Right atrium auricular region (tissue), 2 donors: ENCODE measurements at regions not wholly inside any gene's neighbourhood (a gene's known extent, or its start where the extent isn't known, plus 50 kb on each side); places are given as distances from the start of the nearest gene placed in this dataset.

ENCODE experiments used
- DNase-seq: peaks from one replicate; pipeline ENCODE4 v3.0.0-alpha.2; 2019; ENCODE audit warnings: low spot score
- H3K27ac ChIP-seq, 2 donors: fragments of 200-600 bp; sonication (generic); 1 replicate in 1 of 2; 2 replicates in 1 of 2; pipeline ENCODE4 v1.5.1; 2016 to 2019
- H3K27me3 ChIP-seq, 2 donors: fragments of 200-600 bp; sonication (generic); one replicate each; pipeline versions ENCODE4 v1.5.1 to v1.6.0; 2017 to 2019
- H3K36me3 ChIP-seq: fragments of 200-600 bp; sonication (generic); one replicate; pipeline ENCODE4 v1.5.1; 2016
- H3K4me1 ChIP-seq, 2 donors: fragments of 200-600 bp; sonication (generic); one replicate each; pipeline versions ENCODE4 v1.5.1 to v1.6.0; 2017 to 2019
- H3K4me3 ChIP-seq, 2 donors: fragments of 200-600 bp; sonication (generic); 1 replicate in 1 of 2; 2 replicates in 1 of 2; pipeline ENCODE4 v1.5.1; 2017 to 2019; ENCODE audit warnings: mild to moderate bottlenecking in 1 of 2, moderate library complexity in 1 of 2
- H3K9me3 ChIP-seq, 2 donors: fragments of 200-600 bp; sonication (generic); one replicate each; pipeline ENCODE4 v1.5.1; 2019
- TF ChIP-seq, protein P1 (sequence below), 2 donors: fragments of 200-600 bp; sonication (generic); IDR thresholded peaks; one replicate each; pipeline ENCODE4 v1.5.1; 2019; ENCODE audit warnings: antibody characterized with exemption in 2 of 2

DNA sequence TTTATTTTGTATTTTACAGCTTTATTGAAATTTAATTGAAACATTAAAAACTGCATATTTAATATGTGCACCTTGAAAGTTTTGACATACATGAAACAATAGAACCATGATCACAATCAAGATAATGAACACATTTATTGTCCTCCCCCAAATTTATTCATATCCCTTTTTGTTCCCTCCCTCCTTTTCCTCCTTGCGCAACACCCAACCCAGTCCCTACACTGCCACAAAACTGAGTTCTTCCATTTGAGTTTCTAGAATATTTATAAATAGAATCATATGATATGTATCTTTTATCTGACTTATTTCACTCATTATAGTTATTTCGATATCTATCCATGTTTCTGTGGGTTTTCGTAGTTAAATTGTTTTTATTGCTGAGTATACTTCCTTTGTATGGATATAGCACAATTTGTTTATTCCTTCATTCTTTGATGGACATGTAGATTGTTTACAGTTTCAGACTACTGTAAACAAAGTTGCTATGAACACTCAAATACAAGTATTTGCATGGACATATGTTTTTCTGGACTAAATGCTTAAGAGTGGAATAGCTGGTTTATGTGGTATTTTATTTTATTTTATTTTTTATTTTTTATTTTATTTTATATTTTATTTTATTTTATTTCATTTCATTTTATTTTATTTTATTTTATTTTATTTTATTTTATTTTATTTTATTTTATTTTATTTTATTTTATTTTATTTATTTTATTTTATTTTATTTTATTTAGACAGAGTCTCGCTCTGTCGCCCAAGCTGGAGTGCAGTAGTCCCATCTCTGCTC, 359.1 kb downstream of the SLC6A15 start:
- H3K4me3 ChIP-seq = no peak overlapping the region
- no peaks in the 10 kb centered on the region for H3K36me3 ChIP-seq
- no peak for DNase-seq
- no peaks in the 10 kb centered on the region for H3K27me3 ChIP-seq
- no peak overlapping the region for H3K27ac ChIP-seq
- no peaks in the 10 kb centered on the region for H3K4me1 ChIP-seq
- H3K9me3 ChIP-seq = no peaks in the 10 kb centered on the region
- TF ChIP-seq, protein P1, sequence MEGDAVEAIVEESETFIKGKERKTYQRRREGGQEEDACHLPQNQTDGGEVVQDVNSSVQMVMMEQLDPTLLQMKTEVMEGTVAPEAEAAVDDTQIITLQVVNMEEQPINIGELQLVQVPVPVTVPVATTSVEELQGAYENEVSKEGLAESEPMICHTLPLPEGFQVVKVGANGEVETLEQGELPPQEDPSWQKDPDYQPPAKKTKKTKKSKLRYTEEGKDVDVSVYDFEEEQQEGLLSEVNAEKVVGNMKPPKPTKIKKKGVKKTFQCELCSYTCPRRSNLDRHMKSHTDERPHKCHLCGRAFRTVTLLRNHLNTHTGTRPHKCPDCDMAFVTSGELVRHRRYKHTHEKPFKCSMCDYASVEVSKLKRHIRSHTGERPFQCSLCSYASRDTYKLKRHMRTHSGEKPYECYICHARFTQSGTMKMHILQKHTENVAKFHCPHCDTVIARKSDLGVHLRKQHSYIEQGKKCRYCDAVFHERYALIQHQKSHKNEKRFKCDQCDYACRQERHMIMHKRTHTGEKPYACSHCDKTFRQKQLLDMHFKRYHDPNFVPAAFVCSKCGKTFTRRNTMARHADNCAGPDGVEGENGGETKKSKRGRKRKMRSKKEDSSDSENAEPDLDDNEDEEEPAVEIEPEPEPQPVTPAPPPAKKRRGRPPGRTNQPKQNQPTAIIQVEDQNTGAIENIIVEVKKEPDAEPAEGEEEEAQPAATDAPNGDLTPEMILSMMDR (IDR thresholded peaks at IDR 0.05) = no peak

DNA sequence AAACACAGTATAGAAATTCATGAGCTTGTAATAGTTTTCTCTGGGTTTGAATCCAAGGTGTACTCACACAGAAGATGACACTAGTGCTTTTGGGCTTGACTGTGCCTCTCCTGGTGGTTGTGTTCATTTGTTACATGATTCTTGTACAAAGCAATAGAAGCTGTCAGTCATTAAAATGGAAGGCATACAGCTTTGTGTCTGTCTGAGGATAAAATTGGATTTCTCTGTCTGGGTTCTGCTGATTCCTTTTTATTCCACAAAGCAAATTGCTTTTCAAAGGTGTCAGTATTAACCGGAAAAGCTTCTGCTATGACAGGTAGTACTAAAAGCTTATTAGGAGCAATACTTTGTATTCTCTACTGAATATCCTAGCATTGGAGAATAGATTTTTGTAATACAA, 361.2 kb downstream of the SLC6A15 start:
- Histone ChIP-seq H3K4me3 (no peak overlapping the region), H3K4me1 (no peaks in the 10 kb centered on the region), H3K9me3 (no peaks in the 10 kb centered on the region), H3K27me3 (no peaks in the 10 kb centered on the region), H3K36me3 (no peaks in the 10 kb centered on the region), H3K27ac (no peak overlapping the region)
- DNase-seq = no peak
- TF ChIP-seq, protein P1 (IDR thresholded peaks at IDR 0.05) = no peak

DNA sequence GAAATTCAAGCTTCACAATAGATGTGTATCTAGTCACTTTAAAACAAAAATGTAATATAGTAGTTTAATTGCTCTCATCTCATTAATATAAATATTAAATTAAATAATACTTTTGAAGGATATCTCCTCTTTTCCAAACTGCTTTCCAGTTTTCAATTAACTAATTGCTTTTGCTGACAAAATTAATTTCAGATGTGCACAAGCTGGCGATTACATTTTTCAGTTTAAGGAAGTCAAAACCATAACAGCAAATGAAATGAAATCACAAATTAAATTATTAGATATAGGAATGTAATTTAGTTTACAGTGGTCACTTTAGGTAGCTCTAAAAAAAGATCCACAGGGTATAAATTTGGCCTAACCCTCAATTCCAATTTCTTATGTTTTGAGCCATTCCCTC, 362.1 kb downstream of the SLC6A15 start:
- no peak overlapping the region for H3K27ac ChIP-seq
- TF ChIP-seq, protein P1 (IDR thresholded peaks at IDR 0.05) = no peak

DNA sequence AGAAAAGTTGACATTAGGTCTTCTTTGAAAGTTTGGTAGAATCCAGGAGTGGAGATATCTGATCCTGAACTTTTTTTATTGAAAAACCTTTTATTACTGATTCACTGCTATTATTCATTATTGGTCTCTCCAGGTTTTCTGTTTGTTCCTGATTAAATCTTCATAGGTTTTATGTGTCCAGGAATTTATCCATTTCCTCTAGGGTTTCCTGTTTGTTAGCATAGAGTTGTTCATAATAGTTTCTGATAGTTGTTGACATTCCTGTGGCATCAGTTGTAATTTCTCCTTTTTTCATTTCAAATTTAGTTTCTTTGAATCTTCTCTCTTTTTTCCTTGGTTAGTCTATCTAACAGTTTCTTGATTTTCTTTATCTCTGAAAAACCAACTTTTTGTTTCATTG, 370.3 kb downstream of the SLC6A15 start:
- no peak for DNase-seq
- Histone ChIP-seq H3K9me3 (no peaks in the 10 kb centered on the region), H3K36me3 (no peaks in the 10 kb centered on the region), H3K4me1 (no peaks in the 10 kb centered on the region), H3K4me3 (no peak overlapping the region), H3K27me3 (no peaks in the 10 kb centered on the region), H3K27ac (no peak overlapping the region)
- TF ChIP-seq, protein P1 (IDR thresholded peaks at IDR 0.05) = no peak

More for the DNA sequence above, 362.1 kb downstream of the SLC6A15 start:
- Histone ChIP-seq H3K9me3 (no peaks in the 10 kb centered on the region), H3K4me1 (no peaks in the 10 kb centered on the region), H3K36me3 (no peaks in the 10 kb centered on the region), H3K4me3 (no peak overlapping the region), H3K27me3 (no peaks in the 10 kb centered on the region)
- DNase-seq = no peak

DNA sequence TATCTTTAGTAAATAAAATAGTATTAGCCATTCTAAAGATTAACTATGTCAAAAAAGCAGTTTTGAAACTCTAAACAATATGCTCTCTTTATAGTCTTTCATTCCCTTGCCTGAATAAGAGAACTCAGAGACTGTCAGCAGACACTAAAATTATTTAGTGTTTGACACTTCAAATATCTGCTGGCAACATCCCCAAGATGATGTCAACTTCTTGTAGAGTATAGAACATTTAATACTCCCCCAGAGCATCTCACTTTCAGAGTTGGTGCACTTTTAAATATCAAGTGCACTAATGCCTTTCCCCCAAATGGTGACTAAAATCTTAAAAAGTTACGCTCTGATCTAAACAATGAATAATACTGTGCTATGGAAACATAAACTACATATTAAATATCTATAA, 374.9 kb downstream of the SLC6A15 start:
- no peaks in the 10 kb centered on the region for H3K27me3 ChIP-seq
- no peaks in the 10 kb centered on the region for H3K4me1 ChIP-seq
- no peak overlapping the region for H3K4me3 ChIP-seq
- H3K9me3 ChIP-seq = no peaks in the 10 kb centered on the region
- DNase-seq = no peak
- TF ChIP-seq, protein P1 (IDR thresholded peaks at IDR 0.05) = no peak
- H3K27ac ChIP-seq = no peak overlapping the region
- no peaks in the 10 kb centered on the region for H3K36me3 ChIP-seq

DNA sequence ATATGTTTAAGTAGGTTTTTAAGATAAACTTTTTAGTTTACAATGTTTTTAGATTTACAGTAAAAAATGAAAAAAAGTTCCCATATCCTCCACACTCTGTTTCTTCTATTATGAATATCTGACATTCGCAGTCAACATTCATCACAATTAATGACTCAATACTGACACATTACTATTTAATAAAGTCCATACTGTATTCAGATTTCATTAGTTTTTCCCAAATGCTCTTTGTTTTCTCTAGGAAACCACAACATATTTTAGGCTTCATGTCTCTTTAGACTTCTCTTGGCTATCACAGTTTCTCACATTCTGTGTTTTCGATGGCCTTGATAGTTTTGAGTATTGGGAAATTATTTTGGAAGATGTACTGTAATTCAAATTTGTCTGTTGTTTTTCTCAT, 399.8 kb downstream of the SLC6A15 start:
- no peaks in the 10 kb centered on the region for H3K36me3 ChIP-seq
- no peaks in the 10 kb centered on the region for H3K9me3 ChIP-seq
- H3K27me3 ChIP-seq = no peaks in the 10 kb centered on the region
- no peak overlapping the region for H3K4me3 ChIP-seq
- peaks cover 0 to 8% of the 10 kb centered on the region in 2 donors for H3K4me1 ChIP-seq
- no peak for DNase-seq
- TF ChIP-seq, protein P1 (IDR thresholded peaks at IDR 0.05) = no peak
- no peak overlapping the region for H3K27ac ChIP-seq
